ENCODE measurements at regions not wholly inside any gene's neighbourhood (a gene's known extent, or its start where the extent isn't known, plus 50 kb on each side); places are given as distances from the start of the nearest gene placed in this dataset.
A peak's percentile ranks its signal among the peaks of the same experiment; 100 is the strongest.

DNA sequence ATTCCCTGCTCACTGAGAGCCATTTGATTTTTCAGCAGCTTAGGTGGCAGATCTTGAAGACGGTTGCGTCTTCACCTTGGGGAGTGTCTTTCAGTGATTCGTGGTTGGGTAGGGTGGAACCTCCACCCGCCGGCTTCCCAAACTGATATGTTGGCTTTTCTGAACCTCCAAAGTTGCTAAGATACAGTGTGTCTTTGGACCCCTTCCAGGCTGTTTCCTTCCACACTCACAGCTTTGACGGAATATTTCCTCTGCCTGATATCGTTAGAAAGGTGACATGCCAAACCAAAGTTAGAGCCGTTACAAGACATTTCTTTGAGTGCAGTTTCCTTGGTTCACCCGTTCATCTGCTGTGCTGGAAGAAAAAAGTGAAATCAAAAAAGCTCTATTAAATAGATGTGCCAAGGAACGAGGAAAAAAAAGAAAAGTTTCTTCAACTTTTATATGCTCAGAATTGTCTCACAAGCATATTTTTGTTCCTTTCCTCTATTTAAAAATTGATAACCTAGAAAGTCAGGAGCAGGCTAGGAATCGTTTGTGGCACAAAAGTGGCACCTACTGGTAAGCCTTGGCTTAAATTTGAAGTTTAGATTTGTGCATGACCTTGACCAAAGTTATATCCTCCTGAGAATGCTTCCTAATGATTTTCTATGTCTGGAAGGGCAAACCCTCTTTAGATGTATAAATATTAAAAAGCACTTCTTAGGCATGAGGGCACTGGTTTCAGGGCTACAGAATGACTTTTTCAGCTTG, 270.7 kb upstream of the WWC1 start:
- DNase-seq (ENCODE audit: low read depth, low spot score), result peak; percentile 40

DNA sequence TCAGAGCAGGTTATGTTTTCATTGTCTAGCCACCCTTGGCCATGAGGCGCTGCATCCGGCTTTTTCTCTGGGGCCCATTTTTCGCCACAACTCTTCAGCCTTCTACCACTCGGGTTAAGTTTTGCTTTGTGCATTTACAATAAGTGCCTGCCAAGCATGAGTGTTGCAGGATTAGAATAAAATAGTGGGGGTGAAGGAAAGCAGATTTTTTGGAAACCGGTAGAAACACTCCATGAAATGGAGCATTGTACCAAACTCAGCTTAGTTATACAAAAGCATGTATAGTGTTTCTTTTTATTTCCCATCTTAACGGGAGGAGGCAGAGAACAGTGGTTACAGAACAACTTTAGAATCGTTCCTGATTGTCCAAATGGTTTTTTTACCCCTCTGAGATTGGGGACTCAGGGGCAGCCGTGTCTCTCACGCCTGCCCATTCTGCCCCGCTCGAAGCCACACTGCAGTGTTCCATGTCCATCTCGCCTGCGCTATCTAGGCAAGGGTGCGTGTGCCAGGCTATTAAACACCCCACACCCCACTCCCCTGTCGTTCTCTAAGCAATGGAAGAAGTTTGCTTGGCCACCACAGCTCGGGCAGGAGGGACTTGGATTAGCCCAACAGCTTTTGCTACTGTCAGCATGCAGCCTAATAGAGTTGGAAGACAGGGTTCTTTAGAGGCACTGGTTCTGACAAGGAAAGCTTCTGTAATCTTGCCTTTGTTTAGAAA, 268.8 kb upstream of the WWC1 start:
- DNase-seq (ENCODE audit: low read depth, low spot score), result no peak

DNA sequence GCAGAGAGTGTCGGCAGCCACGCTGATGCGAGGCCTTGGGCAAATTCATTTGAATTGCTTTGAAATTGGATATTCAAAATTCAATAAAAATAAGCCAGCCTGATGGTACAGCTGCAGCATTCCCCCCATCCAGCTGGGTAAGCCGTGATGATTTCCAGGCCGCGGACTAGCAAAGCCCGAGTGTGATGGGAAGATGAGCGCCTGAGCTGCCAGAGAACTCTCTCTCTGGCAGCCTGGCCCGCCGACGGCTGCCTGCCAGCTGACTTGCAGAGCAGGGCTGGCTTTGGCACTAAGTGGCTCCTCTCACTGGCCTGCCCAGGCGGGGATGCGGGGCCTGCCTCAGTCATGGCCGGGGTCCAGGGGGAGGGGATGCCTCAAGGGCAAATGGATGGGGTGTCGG, 268.3 kb upstream of the WWC1 start:
- DNase-seq (ENCODE audit: low read depth, low spot score), result peak; percentile 47

DNA sequence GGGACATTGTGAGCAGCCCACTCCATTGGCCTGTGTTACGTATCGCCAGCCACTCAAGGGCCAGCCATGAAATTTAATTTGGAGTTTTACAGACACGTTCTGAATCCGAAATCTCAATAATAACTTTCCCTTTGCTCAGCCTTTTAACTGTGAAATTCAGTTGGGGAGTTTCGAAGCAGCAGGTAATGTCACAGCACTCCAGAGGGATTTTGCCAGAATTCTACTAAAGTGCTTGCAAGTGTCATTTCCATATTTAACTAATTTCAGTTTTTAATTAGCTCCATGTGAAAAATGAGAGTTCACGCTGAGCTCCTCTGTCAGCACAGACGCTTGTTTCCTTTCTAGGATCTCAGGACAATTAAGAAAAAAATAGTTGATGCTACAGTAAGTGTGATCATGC, 267.1 kb upstream of the WWC1 start:
- DNase-seq (ENCODE audit: low read depth, low spot score), result no peak

DNA sequence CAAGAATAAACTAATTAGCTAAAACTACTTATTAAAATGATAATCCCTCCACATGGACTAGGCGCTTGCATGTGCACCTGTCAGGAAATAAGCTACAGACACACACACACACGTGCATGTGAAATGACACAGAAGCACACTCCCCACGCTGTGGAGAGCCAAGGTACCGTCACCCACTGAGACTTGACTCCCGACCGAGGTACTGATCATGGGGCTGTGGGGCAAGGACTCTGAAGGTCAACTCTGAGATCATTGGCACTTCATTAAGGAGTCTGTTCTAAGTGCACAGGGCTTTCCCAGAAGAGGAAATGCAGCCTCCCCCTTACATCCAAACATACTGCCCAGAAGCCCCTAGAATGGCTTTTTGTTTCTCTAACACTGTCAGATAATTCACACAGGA, 264.4 kb upstream of the WWC1 start:
- no peak for DNase-seq (ENCODE audit: low read depth, low spot score)

DNA sequence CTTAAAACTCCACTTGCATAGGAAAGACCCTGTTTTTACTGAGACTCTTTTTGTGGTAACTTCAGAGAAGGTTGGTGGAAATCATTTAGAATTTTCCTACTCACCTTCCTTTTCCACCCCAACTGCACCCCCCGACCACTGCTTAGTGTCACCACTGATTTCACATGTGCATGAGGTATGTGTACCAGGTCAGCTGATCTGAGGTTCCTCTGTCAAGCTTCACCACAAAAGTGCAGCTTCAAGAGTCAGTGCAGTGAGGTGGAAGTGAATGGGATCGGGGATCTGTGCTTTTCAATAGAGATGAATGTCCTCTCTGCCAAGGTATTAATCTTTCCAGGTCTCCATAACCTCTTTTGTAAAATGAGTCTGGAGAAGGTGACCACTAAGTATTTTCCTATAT, 260.5 kb upstream of the WWC1 start:
- DNase-seq (ENCODE audit: low read depth, low spot score), result peak; percentile 18

DNA sequence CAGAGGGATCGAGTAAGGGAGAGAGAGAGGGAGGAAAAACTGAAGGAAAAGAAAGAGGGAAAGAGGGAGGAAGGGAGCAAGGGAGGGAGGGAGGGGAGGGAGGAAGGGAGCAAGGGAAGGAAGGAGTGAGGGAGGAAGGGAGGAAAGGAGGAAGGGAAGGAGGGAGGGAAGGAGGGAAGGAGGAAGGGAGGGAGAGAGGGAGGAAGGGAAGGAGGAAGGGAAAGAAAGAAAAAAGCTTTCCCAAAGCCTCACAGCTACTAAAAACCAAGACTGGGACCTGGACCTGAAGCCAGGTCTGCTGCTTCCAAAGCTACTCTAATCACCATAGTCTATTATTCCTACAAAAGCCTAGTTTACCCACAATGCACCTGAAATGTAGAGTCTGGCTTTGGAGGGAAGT, 259.8 kb upstream of the WWC1 start:
- DNase-seq (ENCODE audit: low read depth, low spot score), result no peak

DNA sequence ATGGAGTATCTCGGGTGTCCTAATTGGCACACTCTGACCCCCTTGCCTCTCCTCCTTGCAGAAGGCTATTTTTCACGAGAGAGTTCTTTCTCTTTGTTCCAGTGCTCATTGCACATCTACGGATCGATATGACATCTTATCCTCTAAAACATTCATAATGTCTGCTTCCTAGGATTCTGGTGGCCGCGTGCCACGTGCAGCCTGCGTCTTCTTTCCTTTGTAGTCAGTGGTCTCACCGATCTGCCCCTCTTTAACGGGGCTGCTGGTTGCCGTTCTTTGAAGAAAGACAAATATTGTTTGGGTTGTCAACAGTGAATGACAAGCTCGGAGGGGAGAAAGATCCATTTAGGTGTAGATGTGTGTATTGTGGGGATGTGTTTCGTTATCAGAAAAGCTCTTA, 252.4 kb upstream of the WWC1 start:
- DNase-seq (ENCODE audit: low read depth, low spot score), result no peak

DNA sequence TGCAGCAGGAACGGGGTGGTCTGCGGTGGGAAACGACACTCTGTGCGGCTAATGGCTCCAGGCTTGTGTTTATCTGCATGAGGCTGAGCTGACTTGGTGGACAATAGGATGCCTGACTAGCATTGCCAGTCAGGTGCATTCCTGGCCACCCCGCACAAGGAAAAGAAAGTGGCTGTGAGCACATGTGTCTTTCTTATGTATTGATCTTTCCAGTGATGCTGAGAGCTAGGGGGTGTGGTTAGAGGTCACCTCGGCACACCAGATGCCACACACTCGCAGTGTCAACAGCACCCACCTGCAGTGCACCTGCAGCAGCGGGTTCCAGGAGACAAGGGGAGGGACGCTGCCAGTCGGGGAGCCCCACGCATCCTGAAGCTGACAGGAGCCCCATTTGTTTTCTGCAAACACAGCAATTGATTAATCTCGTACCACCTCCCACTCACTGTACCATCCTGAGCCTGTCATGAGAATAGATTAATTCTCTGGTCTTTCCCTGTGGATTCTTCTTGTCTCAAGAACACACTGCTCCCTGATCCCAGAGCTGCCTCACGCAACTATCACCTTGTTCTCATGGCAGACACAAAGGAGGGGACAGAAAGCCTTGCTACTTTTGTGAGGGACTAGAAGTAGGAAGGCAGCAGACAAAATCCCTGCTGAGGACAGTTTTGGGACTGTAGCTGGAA, 251.7 kb upstream of the WWC1 start:
- DNase-seq (ENCODE audit: low read depth, low spot score), result no peak

DNA sequence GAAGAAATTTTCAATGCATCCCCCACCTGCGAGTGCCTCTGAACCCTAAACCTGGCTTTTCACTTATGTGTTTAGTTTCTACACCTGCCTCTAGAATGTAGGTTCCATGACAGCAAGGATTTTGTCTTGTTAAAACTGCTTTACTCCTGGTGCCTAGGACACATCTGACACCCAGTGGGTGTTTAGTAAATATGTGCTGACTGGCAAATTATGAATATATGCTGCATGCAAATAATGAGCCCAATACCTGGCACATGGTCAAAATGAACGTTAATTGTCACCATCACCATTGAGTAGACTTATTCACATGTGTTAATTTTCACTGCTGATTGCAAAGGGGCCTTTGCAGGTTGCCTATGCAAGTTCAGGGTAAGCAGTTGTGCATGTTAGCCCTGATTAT, 249.9 kb upstream of the WWC1 start:
- no peak for DNase-seq (ENCODE audit: low read depth, low spot score)

DNA sequence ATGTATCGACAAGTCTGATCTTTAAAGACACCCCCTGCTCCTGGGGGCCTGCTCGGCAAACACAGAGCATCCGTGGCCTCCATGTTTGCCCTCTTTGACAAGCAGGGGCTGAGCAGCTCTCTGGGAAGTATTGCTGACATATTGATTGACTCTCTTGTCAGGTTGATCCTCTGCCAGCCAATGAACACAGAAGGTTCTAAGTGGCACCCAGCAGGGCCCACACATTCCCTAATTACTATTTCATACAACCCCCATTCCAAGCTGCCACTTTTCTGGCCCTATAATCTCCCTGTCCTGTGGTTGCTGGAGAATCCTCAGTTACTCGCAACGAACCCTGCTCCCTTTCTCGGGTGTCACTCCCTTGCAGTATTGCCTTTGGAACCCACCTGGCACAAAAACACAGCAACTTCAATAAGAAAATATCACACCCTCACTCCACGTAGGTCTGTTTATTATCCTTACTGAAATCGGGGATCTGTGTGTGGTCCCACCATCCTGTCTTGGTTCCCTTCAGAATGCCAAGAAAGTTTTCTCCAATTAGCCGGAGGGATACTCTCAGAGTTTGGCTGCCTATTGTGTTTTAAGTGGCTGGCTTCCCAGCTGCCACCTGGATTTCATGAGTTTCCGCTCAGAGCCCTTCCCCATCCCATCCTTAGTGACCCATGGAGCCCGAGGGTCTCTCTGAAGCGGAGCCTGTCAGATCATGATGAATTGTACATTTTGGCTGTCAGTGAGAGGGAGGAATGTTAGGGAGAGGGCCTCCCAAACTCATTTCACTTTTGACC, 249.0 kb upstream of the WWC1 start:
- peak; percentile 53 for DNase-seq (ENCODE audit: low read depth, low spot score)

DNA sequence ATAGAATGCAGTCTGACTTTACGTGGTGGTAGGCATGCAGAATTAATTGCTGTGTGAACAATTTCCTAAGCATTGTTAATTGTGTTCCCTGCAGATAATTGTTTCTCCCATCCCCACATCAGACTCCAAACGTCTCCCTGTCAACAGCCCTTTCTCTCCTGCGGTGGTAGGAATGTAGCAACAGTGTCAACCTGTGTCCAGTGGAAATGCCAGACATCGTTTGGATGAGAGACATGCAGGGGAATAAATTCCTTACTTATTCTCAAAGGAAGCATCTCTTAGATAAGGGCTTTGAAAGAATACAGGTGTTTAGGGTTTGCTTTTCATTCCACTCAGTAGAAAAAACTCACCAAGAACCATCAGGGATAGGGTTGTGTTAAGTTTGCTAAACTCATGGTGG, 245.3 kb upstream of the WWC1 start:
- no peak for DNase-seq (ENCODE audit: low read depth, low spot score)

DNA sequence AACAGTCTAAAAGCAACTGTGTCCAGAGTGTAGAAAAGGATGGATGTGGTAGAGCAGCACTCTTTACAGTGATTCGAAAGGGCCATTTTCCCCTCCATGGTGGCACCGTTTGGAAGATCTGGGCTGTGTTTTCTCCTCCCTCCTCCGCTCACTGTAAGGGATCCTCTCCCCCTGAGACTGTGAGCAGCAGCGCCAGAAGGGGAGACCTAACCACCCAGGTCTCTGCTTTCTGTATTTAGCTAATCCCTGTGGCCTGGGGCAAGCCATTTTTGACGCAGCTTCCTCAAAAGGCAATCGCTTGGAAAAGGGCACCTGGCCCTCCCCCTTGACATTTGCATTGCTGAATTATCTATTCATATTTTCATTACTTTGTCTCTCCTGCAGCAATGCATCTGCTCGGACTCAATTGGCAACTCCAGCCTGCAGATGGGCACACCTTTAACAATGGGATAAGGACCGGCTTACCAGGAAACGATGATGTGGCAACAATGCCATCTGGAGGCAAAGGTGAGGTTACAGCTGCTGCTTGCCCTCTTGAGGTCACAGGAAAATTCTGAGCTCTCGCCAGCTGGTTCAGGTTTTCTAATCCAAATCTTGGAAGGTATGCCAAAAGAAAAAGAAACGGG, 244.3 kb upstream of the WWC1 start:
- DNase-seq (ENCODE audit: low read depth, low spot score), result peak; percentile 76

DNA sequence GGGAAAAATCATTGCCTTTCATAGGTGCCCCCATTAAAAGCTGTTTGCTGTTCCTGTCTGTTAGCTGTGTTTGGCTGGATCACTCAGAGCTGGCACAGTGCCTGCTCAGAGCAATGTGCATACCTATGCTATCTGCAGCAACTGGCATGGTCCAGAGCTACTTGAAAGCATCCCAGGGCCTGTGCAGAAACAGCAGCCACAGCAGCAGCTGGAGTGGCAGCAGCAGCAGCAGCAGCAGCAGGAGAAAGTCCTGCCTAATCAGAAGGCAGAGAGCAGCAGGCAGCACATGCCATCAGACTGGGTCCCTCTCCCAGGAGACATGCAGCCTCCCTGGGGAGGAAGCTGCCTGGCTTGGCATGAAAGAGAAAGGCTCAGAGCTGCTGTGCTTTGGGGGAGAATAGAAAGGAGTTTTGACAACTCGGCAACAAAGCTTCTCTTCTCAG, 243.8 kb upstream of the WWC1 start:
- no peak for DNase-seq (ENCODE audit: low read depth, low spot score)

DNA sequence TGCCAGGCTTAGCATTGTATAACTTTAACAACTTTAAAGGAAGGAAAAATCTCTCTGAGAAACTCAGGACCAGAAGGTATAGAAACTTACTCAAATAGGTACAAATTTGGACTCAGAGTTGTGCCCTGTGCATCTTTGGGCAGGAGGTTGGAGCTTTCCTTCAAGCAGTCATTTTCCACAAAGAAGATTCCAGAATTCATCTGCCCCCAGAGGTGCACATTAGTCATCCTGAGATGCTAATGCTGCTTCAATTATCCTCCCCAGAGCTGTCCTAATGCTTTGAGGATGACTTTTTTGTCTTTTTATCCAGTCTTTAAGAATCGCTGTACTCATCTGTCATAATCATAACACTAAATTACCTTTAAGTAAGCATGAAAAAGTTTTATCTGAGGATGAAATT, 243.0 kb upstream of the WWC1 start:
- DNase-seq (ENCODE audit: low read depth, low spot score), result no peak

DNA sequence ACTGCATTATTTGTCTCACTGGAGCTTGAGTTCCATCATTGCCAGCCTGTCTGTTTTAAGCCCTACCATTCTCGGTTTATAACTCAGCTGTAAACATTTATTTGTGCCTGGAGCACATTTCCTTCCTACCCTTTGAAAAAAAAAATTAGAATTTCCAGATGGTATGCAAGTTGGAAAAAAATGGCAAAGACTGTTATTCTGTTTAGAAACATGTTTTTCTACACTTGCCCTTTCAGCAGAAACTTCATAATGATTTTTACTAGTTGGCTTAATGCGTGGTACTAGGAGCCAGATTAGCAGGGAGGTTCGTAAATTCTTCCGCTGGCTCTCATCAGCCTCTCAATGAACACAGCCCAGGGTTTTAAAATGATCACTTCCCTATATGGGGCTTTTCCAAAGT, 238.8 kb upstream of the WWC1 start:
- no peak for DNase-seq (ENCODE audit: low read depth, low spot score)

DNA sequence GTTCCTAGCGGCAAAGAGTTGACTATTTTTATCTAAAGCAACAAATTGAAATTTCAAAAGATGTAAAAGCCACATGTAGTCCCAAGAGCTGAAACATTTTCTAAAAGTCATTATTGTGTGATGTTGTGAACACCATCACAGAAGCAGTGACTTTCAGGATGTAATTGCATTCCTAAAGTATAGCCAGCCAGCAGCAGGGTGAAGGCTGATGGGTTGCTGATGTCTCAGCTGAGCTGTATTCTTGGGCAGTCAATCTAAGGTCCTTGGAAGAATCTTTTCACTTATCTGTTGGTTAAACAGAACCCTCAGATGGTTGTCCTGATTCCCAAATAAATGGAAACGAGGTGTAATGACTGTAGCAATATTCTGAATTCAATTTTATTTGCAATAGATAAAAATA, 237.4 kb upstream of the WWC1 start:
- DNase-seq (ENCODE audit: low read depth, low spot score), result no peak

DNA sequence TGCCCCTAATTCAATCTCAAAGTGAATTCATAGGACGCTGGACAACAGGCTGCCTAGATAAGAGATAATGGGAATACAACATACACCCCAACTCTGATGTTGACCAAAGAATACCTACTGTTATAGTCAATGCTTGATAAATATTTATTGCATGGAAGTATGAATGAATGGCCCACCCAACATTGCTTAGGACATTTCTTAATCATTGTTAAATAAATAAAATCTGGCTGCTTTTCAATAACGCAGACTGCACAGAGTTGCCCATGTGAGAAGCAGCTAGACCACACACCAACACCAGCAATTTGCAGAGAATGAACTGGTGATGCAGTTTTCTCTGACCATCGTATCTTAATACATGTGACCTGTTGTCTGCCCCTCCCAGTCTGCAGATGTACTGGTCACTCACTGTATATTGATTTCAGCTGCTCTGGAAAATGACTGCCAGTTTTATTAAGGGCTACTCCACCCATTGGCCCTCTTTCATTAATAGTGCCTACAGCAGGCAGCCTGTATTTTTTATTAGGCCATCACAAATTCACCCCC, 236.2 kb upstream of the WWC1 start:
- no peak for DNase-seq (ENCODE audit: low read depth, low spot score)

DNA sequence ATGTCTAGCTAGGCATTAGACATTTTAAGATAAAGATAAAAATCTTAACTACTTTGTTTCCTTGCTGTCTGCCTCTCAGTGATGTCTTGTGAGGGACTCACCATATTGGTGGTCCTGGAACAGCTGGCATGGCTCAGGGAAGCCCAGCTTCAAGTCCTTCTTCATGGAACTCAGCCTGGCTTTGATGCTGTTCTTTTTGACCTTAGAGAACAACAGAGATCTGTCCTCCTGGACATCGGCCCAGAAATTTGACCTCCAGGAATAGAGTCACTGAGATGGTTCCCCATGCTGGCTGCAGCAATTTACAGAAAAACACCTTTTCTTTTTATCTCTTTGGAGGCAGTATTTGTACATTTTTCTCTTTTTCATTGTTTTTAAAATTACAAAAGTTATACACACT, 235.5 kb upstream of the WWC1 start:
- DNase-seq (ENCODE audit: low read depth, low spot score), result no peak

DNA sequence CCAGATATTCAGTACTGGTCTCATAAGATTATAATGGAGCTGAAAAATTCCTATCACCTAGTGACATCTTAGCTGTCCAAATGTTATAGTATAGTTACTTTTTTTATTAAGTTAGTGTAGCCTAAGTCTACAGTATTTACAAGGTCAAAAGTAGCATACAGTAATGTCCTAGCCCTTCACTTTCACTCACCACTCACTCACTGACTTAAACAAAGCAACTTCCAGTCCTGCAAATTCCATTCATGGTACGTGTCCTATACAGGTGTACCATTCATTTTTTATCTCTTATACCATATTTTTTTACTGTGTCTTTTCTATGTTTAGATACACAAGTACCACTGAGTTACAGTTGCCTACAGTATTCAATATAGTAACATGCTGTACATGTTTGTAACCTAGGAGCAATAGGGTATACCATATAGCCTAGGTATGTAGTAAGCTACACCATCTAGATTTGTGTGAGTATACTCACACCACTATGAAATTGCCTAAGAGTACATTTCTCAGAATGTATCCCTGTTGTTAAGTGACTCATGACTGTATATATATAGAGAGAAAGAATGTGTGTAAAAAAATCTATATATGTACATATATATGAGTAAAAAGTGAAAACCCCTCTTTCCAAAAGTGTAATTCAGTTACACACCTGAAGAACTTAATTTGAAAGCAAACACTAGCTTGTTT, 234.8 kb upstream of the WWC1 start:
- no peak for DNase-seq (ENCODE audit: low read depth, low spot score)

DNA sequence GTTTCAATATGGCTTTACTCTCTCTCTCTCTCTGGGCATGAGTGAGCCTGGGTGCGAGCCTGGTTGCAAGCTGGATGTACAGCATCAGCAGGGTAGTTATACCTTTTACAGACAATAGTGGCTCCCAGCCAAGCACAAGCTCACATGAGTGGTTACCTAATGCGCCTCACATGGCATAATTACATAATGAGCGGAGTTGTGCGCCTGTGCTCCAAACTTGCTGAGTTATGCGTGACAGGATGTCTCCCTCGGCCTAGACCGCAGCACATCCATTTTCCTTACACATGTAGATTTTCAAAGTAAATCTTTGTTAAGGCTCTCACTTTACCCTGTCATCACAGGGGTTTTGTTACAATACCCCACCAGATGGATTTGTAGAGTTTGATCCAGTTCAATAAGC, 233.5 kb upstream of the WWC1 start:
- DNase-seq (ENCODE audit: low read depth, low spot score), result no peak
